GM23248 (cell line): ENCODE measurements at regions not wholly inside any gene's neighbourhood (a gene's known extent, or its start where the extent isn't known, plus 50 kb on each side); places are given as distances from the start of the nearest gene placed in this dataset.

Experiments used
- DNase-seq: peaks from one replicate; pipeline ENCODE4 v3.0.0-alpha.2; 2015
- H2AFZ ChIP-seq: fragments of 200-600 bp; sonication (generic); 2 replicates; pipeline ENCODE4 v1.6.1; 2016; ENCODE audit warnings: antibody characterized with exemption
- H3F3A ChIP-seq: fragments of 200-600 bp; sonication (generic); 2 replicates; pipeline ENCODE4 v1.6.1; 2016; ENCODE audit warnings: mild to moderate bottlenecking, antibody characterized with exemption, mixed run types; ENCODE audit not compliant: insufficient read depth
- H3K27ac ChIP-seq: fragments of 200-600 bp; sonication (generic); 2 replicates; pipeline ENCODE4 v1.5.1; 2016; ENCODE audit warnings: mild to moderate bottlenecking
- H3K27me3 ChIP-seq: fragments of 200-600 bp; sonication (generic); replicated peaks from 2 replicates; pipeline ENCODE4 v1.6.1; 2016; ENCODE audit warnings: mild to moderate bottlenecking; ENCODE audit not compliant: insufficient read depth
- H3K36me3 ChIP-seq: fragments of 200-600 bp; sonication (generic); 2 replicates; pipeline ENCODE4 v1.6.1; 2016; ENCODE audit warnings: low read depth, mild to moderate bottlenecking
- H3K4me1 ChIP-seq: fragments of 200-600 bp; sonication (generic); 2 replicates; pipeline ENCODE4 v1.6.1; 2016; ENCODE audit warnings: mild to moderate bottlenecking; ENCODE audit not compliant: insufficient read depth
- H3K4me2 ChIP-seq: fragments of 200-600 bp; sonication (generic); one replicate; pipeline ENCODE4 v1.6.1; 2016; ENCODE audit warnings: mild to moderate bottlenecking; ENCODE audit not compliant: unreplicated experiment
- H3K4me3 ChIP-seq: fragments of 200-600 bp; sonication (generic); 2 replicates; pipeline ENCODE4 v1.5.1; 2016; ENCODE audit warnings: mild to moderate bottlenecking
- H3K79me2 ChIP-seq: fragments of 200-600 bp; sonication (generic); 2 replicates; pipeline ENCODE4 v1.6.1; 2016; ENCODE audit warnings: mild to moderate bottlenecking; ENCODE audit not compliant: insufficient read depth
- H3K9ac ChIP-seq: fragments of 200-600 bp; sonication (generic); 2 replicates; pipeline ENCODE4 v1.6.1; 2016; ENCODE audit warnings: mild to moderate bottlenecking
- H3K9me2 ChIP-seq: fragments of 200-600 bp; sonication (generic); 2 replicates; pipeline ENCODE4 v1.6.1; 2016; ENCODE audit warnings: mixed run types, mild to moderate bottlenecking, moderate library complexity; ENCODE audit not compliant: insufficient read depth
- H3K9me3 ChIP-seq: fragments of 200-600 bp; sonication (generic); one replicate; pipeline ENCODE4 v1.6.1; 2017; ENCODE audit warnings: low read depth
- H4K20me1 ChIP-seq: fragments of 200-600 bp; sonication (generic); 2 replicates; pipeline ENCODE4 v1.6.0; 2016; ENCODE audit not compliant: insufficient read depth
- EZH2 ChIP-seq: fragments of 200-600 bp; sonication (generic); IDR thresholded peaks from 2 replicates; pipeline ENCODE4 v1.6.1; 2018; ENCODE audit warnings: antibody characterized with exemption, mild to moderate bottlenecking; ENCODE audit not compliant: insufficient read depth, poor library complexity, severe bottlenecking
- EZH2phosphoT487 ChIP-seq: fragments of 200-600 bp; sonication (generic); IDR thresholded peaks from 2 replicates; pipeline ENCODE4 v1.6.1; 2018; ENCODE audit warnings: antibody characterized with exemption, moderate library complexity, mild to moderate bottlenecking, low read depth; ENCODE audit not compliant: insufficient read depth
- WGBS, 2 experiments: methylation state at CpG; one replicate each; pipeline ENCODE4 v1.1.6; 2015 to 2017; ENCODE audit warnings: low lambda C conversion rate in 2 of 2, low coverage in 1 of 2; ENCODE audit errors: missing lambda C conversion rate in 2 of 2; 5-methylcytosine and 5-hydroxymethylcytosine counted together
- in situ Hi-C: fragments of 300-500 bp; cut with MboI; formaldehyde crosslinking; loops from 2 replicates; pipeline ENCODE4 v1.15.0; 2020

DNA sequence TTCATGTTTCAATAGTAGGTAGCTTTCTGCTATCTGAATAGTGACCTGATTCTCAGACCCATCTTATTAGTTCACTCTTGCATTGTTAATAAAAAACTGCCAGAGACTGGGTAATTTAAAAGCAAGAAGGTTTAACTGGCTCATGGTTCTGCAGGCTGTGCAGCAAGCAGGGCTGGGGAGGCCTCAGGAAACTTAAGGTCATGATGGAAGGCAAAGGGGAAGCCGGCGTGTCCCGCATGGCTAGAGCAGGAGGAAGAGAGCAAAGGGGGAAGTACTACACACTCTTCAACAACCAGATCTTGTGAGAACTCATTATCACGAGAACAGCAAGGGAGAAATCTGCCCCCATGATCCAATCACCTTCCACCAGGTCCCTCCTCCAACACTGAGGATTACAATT lies 185.2 kb upstream of the PITRM1 start:
- 67 to 74% methylated on average over 4 of the region's 4 CpGs for WGBS, 2 experiments
- in situ Hi-C loops, result no loop called here
- Histone ChIP-seq H3K36me3 (no peaks in the 10 kb centered on the region), H3K4me1 (no peaks in the 10 kb centered on the region), H2AFZ (no peak overlapping the region), H3K9ac (no peak overlapping the region), H3F3A (no peaks in the 10 kb centered on the region), H4K20me1 (no peaks in the 10 kb centered on the region), H3K27me3 (no peaks in the 10 kb centered on the region), H3K79me2 (no peaks in the 10 kb centered on the region), H3K27ac (no peak overlapping the region), H3K4me2 (no peak overlapping the region), H3K9me3 (peaks cover 6% of the 10 kb centered on the region), H3K9me2 (no peaks in the 10 kb centered on the region), H3K4me3 (no peak overlapping the region)
- no peak for DNase-seq
- TF ChIP-seq EZH2phosphoT487 (no peak), EZH2 (no peak)

DNA sequence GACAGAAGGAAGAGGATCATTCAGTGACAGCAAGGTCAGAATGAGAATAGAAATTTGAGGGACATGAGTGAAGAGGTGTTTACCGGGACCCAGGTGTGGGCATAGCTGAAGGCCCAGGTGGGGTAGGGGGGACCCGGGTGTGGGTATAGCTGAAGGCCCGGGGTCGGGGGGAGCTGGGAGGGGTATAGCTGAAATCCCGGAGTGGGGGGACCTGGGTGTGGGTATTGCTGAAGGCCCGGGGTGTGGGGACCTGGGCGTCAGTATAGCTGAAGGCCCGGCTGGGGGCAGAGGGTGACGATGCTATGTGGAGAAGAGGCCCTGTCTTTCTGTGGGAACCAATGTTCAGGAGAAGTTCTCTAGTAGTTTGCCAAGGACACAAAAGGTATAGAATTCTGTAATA lies 183.0 kb upstream of the PITRM1 start:
- Histone ChIP-seq H3K4me3 (no peak overlapping the region), H2AFZ (no peak overlapping the region), H3K27ac (no peak overlapping the region), H3F3A (no peaks in the 10 kb centered on the region), H3K36me3 (no peaks in the 10 kb centered on the region), H3K79me2 (no peaks in the 10 kb centered on the region), H3K27me3 (no peaks in the 10 kb centered on the region), H3K9me2 (no peaks in the 10 kb centered on the region), H3K4me1 (no peaks in the 10 kb centered on the region), H3K9ac (no peak overlapping the region), H3K4me2 (no peak overlapping the region), H4K20me1 (no peaks in the 10 kb centered on the region), H3K9me3 (no peaks in the 10 kb centered on the region)
- DNase-seq, result no peak
- in situ Hi-C loops, result no loop called here
- no peak for TF ChIP-seq EZH2phosphoT487
- TF ChIP-seq EZH2, result no peak
- 59 to 70% methylated on average over 4 to 9 of the region's 9 CpGs for WGBS, 2 experiments

DNA sequence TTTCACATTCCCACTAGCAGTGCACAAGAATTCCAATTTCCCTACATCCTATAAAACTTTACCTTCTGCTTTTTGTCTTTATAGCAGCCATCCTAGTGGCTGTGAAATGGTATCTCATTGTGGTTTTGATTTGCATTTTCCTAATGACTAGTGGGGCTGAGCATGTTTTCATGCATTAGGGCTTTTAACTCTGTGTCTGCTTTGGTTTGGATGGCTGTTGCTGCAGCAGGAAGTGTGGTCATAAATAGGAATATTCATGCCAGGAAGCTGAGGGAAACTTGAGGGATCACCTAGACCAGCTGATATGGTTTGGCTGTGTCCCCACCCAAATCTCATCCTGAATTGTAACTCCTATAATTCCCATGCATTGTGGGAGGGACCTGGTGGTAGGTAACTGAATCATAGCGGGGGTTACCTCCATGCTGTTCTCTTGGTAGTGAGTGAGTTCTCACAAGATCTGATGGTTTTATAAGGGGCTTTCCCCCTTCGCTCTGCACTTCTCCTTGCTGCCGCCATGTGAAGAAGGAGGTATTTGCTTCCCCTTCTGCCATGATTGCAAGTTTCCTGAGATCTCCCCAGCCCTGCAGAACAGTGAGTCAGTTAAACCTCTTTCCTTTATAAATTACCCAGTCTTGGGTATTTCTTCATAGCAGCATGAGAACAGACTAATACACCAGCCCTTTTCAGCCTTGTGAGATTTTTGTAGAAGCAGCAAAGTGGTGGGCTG lies 181.8 kb upstream of the PITRM1 start:
- Histone ChIP-seq H3K4me1 (no peaks in the 10 kb centered on the region), H3F3A (no peaks in the 10 kb centered on the region), H3K36me3 (no peaks in the 10 kb centered on the region), H4K20me1 (no peaks in the 10 kb centered on the region), H3K27me3 (peaks cover 9% of the 10 kb centered on the region; the same call in 1 of the 2 replicates), H3K4me2 (no peak overlapping the region), H3K9me3 (no peaks in the 10 kb centered on the region), H3K9ac (no peak overlapping the region), H3K79me2 (no peaks in the 10 kb centered on the region), H3K27ac (no peak overlapping the region), H2AFZ (no peak overlapping the region), H3K9me2 (no peaks in the 10 kb centered on the region), H3K4me3 (no peak overlapping the region)
- in situ Hi-C loops, result no loop called here
- TF ChIP-seq EZH2phosphoT487 (no peak), EZH2 (no peak)
- 88 to 89% methylated on average over 3 of the region's 3 CpGs for WGBS, 2 experiments
- no peak for DNase-seq

DNA sequence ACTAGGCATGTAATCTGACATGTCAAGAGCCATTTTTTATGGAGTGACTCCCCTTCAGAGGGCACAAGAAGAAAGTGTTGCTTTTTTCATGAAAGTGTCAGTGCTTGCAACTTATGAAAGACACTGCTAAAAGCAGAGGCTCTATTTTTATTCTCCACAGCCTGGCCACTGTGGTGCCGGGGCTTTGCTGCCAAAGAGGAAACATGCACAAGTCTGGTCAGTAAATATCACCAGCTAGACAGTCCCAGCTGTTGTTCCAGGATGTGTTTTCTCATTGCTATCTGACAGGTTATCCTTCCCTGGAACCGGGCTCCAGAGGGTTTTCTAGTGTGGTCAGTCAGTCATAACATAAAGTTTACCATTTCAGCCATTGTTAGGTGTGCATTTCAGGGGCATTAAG lies 180.7 kb upstream of the PITRM1 start:
- in situ Hi-C loops, result no loop called here
- Histone ChIP-seq H3K27me3 (peaks cover 17% of the 10 kb centered on the region), H3K9me3 (no peaks in the 10 kb centered on the region), H3K4me1 (no peaks in the 10 kb centered on the region), H3K9me2 (no peaks in the 10 kb centered on the region), H3K9ac (no peak overlapping the region), H3K27ac (no peak overlapping the region), H4K20me1 (no peaks in the 10 kb centered on the region), H3K79me2 (no peaks in the 10 kb centered on the region), H3F3A (no peaks in the 10 kb centered on the region), H3K4me2 (no peak overlapping the region), H3K36me3 (no peaks in the 10 kb centered on the region), H3K4me3 (no peak overlapping the region), H2AFZ (no peak overlapping the region)
- DNase-seq, result no peak
- TF ChIP-seq EZH2phosphoT487 (no peak), EZH2 (no peak)
- 13 to 22% methylated on average over 2 of the region's 2 CpGs for WGBS, 2 experiments
